ENCODE measurements at regions not wholly inside any gene's neighbourhood (a gene's known extent, or its start where the extent isn't known, plus 50 kb on each side); places are given as distances from the start of the nearest gene placed in this dataset.

GRCh38 chr1:106998431-106999002, 58.0 kb upstream of the PRMT6 start:
- H3K4me2 ChIP-seq (ENCODE audit: low read length): no peak overlapping the region
- BruUV-seq (replicated peaks): no TSS peak
- ChIA-PET POLR2A (no interaction called here), CTCF (ENCODE audit: unreplicated experiment) (no interaction called here)
- no peak overlapping the region for H3K27ac ChIP-seq (ENCODE audit: low read depth, low read length, poor library complexity, severe bottlenecking)
- H3K79me2 ChIP-seq (ENCODE audit: insufficient read depth, low read depth, low read length): no peaks in the 10 kb centered on the region
- no peak for DNase-seq (ENCODE audit: low spot score)
- H3K9me2 ChIP-seq (ENCODE audit: insufficient read depth, low read length): no peaks in the 10 kb centered on the region
- H4K20me1 ChIP-seq (ENCODE audit: insufficient read depth, low read length): no peaks in the 10 kb centered on the region
- no peak for TF ChIP-seq EZH2phosphoT487 (IDR thresholded peaks at IDR 0.05; ENCODE audit: borderline replicate concordance, low read depth, low read length)
- TF ChIP-seq, protein P1, sequence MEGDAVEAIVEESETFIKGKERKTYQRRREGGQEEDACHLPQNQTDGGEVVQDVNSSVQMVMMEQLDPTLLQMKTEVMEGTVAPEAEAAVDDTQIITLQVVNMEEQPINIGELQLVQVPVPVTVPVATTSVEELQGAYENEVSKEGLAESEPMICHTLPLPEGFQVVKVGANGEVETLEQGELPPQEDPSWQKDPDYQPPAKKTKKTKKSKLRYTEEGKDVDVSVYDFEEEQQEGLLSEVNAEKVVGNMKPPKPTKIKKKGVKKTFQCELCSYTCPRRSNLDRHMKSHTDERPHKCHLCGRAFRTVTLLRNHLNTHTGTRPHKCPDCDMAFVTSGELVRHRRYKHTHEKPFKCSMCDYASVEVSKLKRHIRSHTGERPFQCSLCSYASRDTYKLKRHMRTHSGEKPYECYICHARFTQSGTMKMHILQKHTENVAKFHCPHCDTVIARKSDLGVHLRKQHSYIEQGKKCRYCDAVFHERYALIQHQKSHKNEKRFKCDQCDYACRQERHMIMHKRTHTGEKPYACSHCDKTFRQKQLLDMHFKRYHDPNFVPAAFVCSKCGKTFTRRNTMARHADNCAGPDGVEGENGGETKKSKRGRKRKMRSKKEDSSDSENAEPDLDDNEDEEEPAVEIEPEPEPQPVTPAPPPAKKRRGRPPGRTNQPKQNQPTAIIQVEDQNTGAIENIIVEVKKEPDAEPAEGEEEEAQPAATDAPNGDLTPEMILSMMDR (conservative IDR thresholded peaks at IDR 0.05; ENCODE audit: low read length): no peak
- H2AFZ ChIP-seq (ENCODE audit: low read length): no peak overlapping the region
- no peaks in the 10 kb centered on the region for H3K36me3 ChIP-seq (ENCODE audit: insufficient read depth, low read length)
- H3K4me1 ChIP-seq (ENCODE audit: insufficient read depth, low read length, poor library complexity, severe bottlenecking): peaks cover 5% of the 10 kb centered on the region
- intact Hi-C loops (cut with micrococcal nuclease; ENCODE audit: unreplicated experiment): no loop called here
- H3K9me3 ChIP-seq (ENCODE audit: low read length): peaks cover 5% of the 10 kb centered on the region; the same call in 1 of the 2 replicates
- H3K4me3 ChIP-seq (ENCODE audit: low read depth, low read length, poor library complexity, severe bottlenecking): no peak overlapping the region

GRCh38 chr1:107000902-107001301, 55.6 kb upstream of the PRMT6 start:
- no peak overlapping the region for H3K4me2 ChIP-seq (ENCODE audit: low read length)
- CTCF ChIA-PET (ENCODE audit: unreplicated experiment): no interaction called here
- no peak overlapping the region for H2AFZ ChIP-seq (ENCODE audit: low read length)
- H3K4me3 ChIP-seq (ENCODE audit: low read depth, low read length, poor library complexity, severe bottlenecking): no peak overlapping the region
- TF ChIP-seq, protein P1 (conservative IDR thresholded peaks at IDR 0.05; ENCODE audit: low read length): no peak
- no peak for TF ChIP-seq EZH2phosphoT487 (IDR thresholded peaks at IDR 0.05; ENCODE audit: borderline replicate concordance, low read depth, low read length)
- no peak overlapping the region for H3K27ac ChIP-seq (ENCODE audit: low read depth, low read length, poor library complexity, severe bottlenecking)
- H3K36me3 ChIP-seq (ENCODE audit: insufficient read depth, low read length): no peaks in the 10 kb centered on the region
- no peaks in the 10 kb centered on the region for H3K9me2 ChIP-seq (ENCODE audit: insufficient read depth, low read length)
- H3K9me3 ChIP-seq (ENCODE audit: low read length): no peaks in the 10 kb centered on the region
- H3K4me1 ChIP-seq (ENCODE audit: insufficient read depth, low read length, poor library complexity, severe bottlenecking): peaks cover 2% of the 10 kb centered on the region
- H3K79me2 ChIP-seq (ENCODE audit: insufficient read depth, low read depth, low read length): no peaks in the 10 kb centered on the region
- no TSS peak for BruUV-seq (replicated peaks)
- H4K20me1 ChIP-seq (ENCODE audit: insufficient read depth, low read length): no peaks in the 10 kb centered on the region
- no peak for DNase-seq (ENCODE audit: low spot score)
- intact Hi-C loops (cut with micrococcal nuclease; ENCODE audit: unreplicated experiment): no loop called here
- POLR2A ChIA-PET: interaction anchor here (0.8 kb wide), 1 partner anchor 10 kb away, joined by 5 read pairs; no protein-coding TSS in a partner anchor

GRCh38 chr1:107003972-107004371, 52.5 kb upstream of the PRMT6 start:
- ChIA-PET CTCF (ENCODE audit: unreplicated experiment) (no interaction called here), POLR2A (interaction anchor here (0.6 to 0.7 kb wide), 2 partner anchors 53 to 337 kb away, joined by 3 read pairs; partner anchors contain the start of gene PRMT6)
- no TSS peak for BruUV-seq (replicated peaks)
- DNase-seq (ENCODE audit: low spot score): no peak
- Histone ChIP-seq H3K27ac (ENCODE audit: low read depth, low read length, poor library complexity, severe bottlenecking) (no peak overlapping the region), H3K9me2 (ENCODE audit: insufficient read depth, low read length) (no peaks in the 10 kb centered on the region), H3K4me3 (ENCODE audit: low read depth, low read length, poor library complexity, severe bottlenecking) (no peak overlapping the region), H2AFZ (ENCODE audit: low read length) (no peak overlapping the region), H4K20me1 (ENCODE audit: insufficient read depth, low read length) (no peaks in the 10 kb centered on the region), H3K4me2 (ENCODE audit: low read length) (no peak overlapping the region), H3K9me3 (ENCODE audit: low read length) (no peaks in the 10 kb centered on the region), H3K36me3 (ENCODE audit: insufficient read depth, low read length) (no peaks in the 10 kb centered on the region), H3K4me1 (ENCODE audit: insufficient read depth, low read length, poor library complexity, severe bottlenecking) (no peaks in the 10 kb centered on the region), H3K79me2 (ENCODE audit: insufficient read depth, low read depth, low read length) (no peaks in the 10 kb centered on the region)
- intact Hi-C loops (cut with micrococcal nuclease; ENCODE audit: unreplicated experiment): no loop called here
- no peak for TF ChIP-seq EZH2phosphoT487 (IDR thresholded peaks at IDR 0.05; ENCODE audit: borderline replicate concordance, low read depth, low read length)
- TF ChIP-seq, protein P1 (conservative IDR thresholded peaks at IDR 0.05; ENCODE audit: low read length): no peak

Measured in OCI-LY7 (cell line).